ENCODE measurements at regions not wholly inside any gene's neighbourhood (a gene's known extent, or its start where the extent isn't known, plus 50 kb on each side); places are given as distances from the start of the nearest gene placed in this dataset.
A peak's percentile ranks its signal among the peaks of the same experiment; 100 is the strongest.

GRCh38 chr20:22941550-22941949 lies 93.6 kb upstream of the SSTR4 start:
- ATAC-seq (peak in 6 of 8 donors; percentile 16 to 94 (median 65)), DNase-seq (no peak)
- 41 to 51% methylated on average over 5 of the region's 5 CpGs for WGBS, 2 donors
- peaks cover 0 to 62% (median 24%) of the 10 kb centered on the region in 7 donors for H3K27me3 ChIP-seq
- TF ChIP-seq CTCF (IDR thresholded peaks at IDR 0.05) = no peak
- intact Hi-C loops (cut with DNase I) = loop anchor here in 1 of 10 donors (10.0 kb wide), 1 partner anchor 1453 kb away; no protein-coding TSS in a partner anchor
- no peak overlapping the region for H3K4me3 ChIP-seq
- no peaks in the 10 kb centered on the region for H3K36me3 ChIP-seq
- no peak overlapping the region for H3K27ac ChIP-seq
- H3K4me1 ChIP-seq = peaks cover 0 to 4% (median 0%) of the 10 kb centered on the region in 9 donors
- peaks cover 0 to 9% (median 0%) of the 10 kb centered on the region in 11 donors for H3K9me3 ChIP-seq

- Histone ChIP-seq H3K4me1 (peaks cover 0 to 4% (median 0%) of the 10 kb centered on the region in 9 donors), H3K36me3 (no peaks in the 10 kb centered on the region), H3K27ac (no peak overlapping the region), H3K27me3 (peaks cover 0 to 59% (median 34%) of the 10 kb centered on the region in 7 donors), H3K9me3 (peaks cover 0 to 4% (median 0%) of the 10 kb centered on the region in 11 donors), H3K4me3 (no peak overlapping the region)
- no peak for TF ChIP-seq CTCF (IDR thresholded peaks at IDR 0.05)
- DNase-seq (no peak), ATAC-seq (no peak)
- intact Hi-C loops (cut with DNase I) = loop anchor here in 1 of 10 donors (10.0 kb wide), 1 partner anchor 1452 kb away; no protein-coding TSS in a partner anchor
- 93 to 95% methylated on average over 2 of the region's 2 CpGs for WGBS, 2 donors
Observed at GRCh38 chr20:22942742-22943141, 92.4 kb upstream of the SSTR4 start.

- Histone ChIP-seq H3K27me3 (peaks cover 0 to 57% (median 35%) of the 10 kb centered on the region in 7 donors), H3K9me3 (peaks cover 0 to 4% (median 0%) of the 10 kb centered on the region in 11 donors), H3K27ac (no peak overlapping the region), H3K36me3 (no peaks in the 10 kb centered on the region), H3K4me1 (peaks cover 0 to 4% (median 0%) of the 10 kb centered on the region in 9 donors), H3K4me3 (no peak overlapping the region)
- TF ChIP-seq CTCF (IDR thresholded peaks at IDR 0.05) = no peak
- intact Hi-C loops (cut with DNase I) = loop anchor here in 1 of 10 donors (10.0 kb wide), 1 partner anchor 1451 kb away; no protein-coding TSS in a partner anchor
- ATAC-seq (no peak), DNase-seq (no peak)
- WGBS, 2 donors = 59 to 74% methylated on average over 4 of the region's 4 CpGs
Observed at GRCh38 chr20:22944062-22944461, 91.0 kb upstream of the SSTR4 start.

- intact Hi-C loops (cut with DNase I) = loop anchor here in 1 of 10 donors (10.0 kb wide), 1 partner anchor 1450 kb away; no protein-coding TSS in a partner anchor
- H3K27ac ChIP-seq = no peak overlapping the region
- DNase-seq = no peak
- TF ChIP-seq CTCF (IDR thresholded peaks at IDR 0.05) = no peak
- 91 to 93% methylated on average over 6 of the region's 6 CpGs for WGBS, 2 donors
- ATAC-seq = no peak
- no peaks in the 10 kb centered on the region for H3K36me3 ChIP-seq
- no peak overlapping the region for H3K4me3 ChIP-seq
- H3K9me3 ChIP-seq = peaks cover 0 to 4% (median 0%) of the 10 kb centered on the region in 11 donors
- peaks cover 0 to 4% (median 0%) of the 10 kb centered on the region in 9 donors for H3K4me1 ChIP-seq
- H3K27me3 ChIP-seq = peaks cover 0 to 48% (median 32%) of the 10 kb centered on the region in 7 donors
Observed at GRCh38 chr20:22944936-22945335, 90.2 kb upstream of the SSTR4 start.
